ENCODE measurements at regions not wholly inside any gene's neighbourhood (a gene's known extent, or its start where the extent isn't known, plus 50 kb on each side); places are given as distances from the start of the nearest gene placed in this dataset.

- Histone ChIP-seq H3K27me3 (no peaks in the 10 kb centered on the region), H3K4me1 (replicated peaks in 1 of 2) (no peaks in the 10 kb centered on the region), H3K27ac (no peak overlapping the region), H3K4me3 (no peak overlapping the region), H3K36me3 (replicated peaks in 1 of 2) (no peaks in the 10 kb centered on the region), H3K9me3 (replicated peaks in 1 of 3) (no peaks in the 10 kb centered on the region)
- no peak for DNase-seq
- TF ChIP-seq CTCF (IDR thresholded peaks at IDR 0.05) (no peak), POLR2A (IDR thresholded peaks at IDR 0.05) (no peak)
- intact Hi-C loops (cut with DNase I): no loop called here
- 41 to 72% (median 51%) methylated on average over 1 of the region's 1 CpG for WGBS, 4 donors
These were observed 966.6 kb upstream of the SEL1L start for GRCh38 chr14:82500222-82500621.

- Histone ChIP-seq H3K36me3 (replicated peaks in 1 of 2) (no peaks in the 10 kb centered on the region), H3K9me3 (replicated peaks in 1 of 3) (no peaks in the 10 kb centered on the region), H3K4me3 (no peak overlapping the region), H3K4me1 (replicated peaks in 1 of 2) (no peaks in the 10 kb centered on the region), H3K27me3 (no peaks in the 10 kb centered on the region), H3K27ac (no peak overlapping the region)
- WGBS, 4 donors: 60 to 73% (median 68%) methylated on average over 2 of the region's 2 CpGs
- intact Hi-C loops (cut with DNase I): no loop called here
- DNase-seq: no peak
- TF ChIP-seq CTCF (IDR thresholded peaks at IDR 0.05) (no peak), POLR2A (IDR thresholded peaks at IDR 0.05) (no peak)
These were observed 967.9 kb upstream of the SEL1L start for GRCh38 chr14:82501554-82501953.

- Histone ChIP-seq H3K27me3 (no peaks in the 10 kb centered on the region), H3K4me1 (replicated peaks in 1 of 2) (no peaks in the 10 kb centered on the region), H3K9me3 (replicated peaks in 1 of 3) (no peaks in the 10 kb centered on the region), H3K27ac (no peak overlapping the region), H3K4me3 (no peak overlapping the region), H3K36me3 (replicated peaks in 1 of 2) (no peaks in the 10 kb centered on the region)
- no peak for DNase-seq
- intact Hi-C loops (cut with DNase I): no loop called here
- no peak for TF ChIP-seq CTCF (IDR thresholded peaks at IDR 0.05)
- TF ChIP-seq POLR2A (IDR thresholded peaks at IDR 0.05): no peak
- 81 to 90% (median 87%) methylated on average over 4 of the region's 4 CpGs for WGBS, 4 donors
These were observed 968.4 kb upstream of the SEL1L start for GRCh38 chr14:82502043-82502442.

- DNase-seq: no peak
- no peak for TF ChIP-seq POLR2A (IDR thresholded peaks at IDR 0.05)
- no peak for TF ChIP-seq CTCF (IDR thresholded peaks at IDR 0.05)
- Histone ChIP-seq H3K27me3 (no peaks in the 10 kb centered on the region), H3K9me3 (replicated peaks in 1 of 3) (no peaks in the 10 kb centered on the region), H3K4me3 (no peak overlapping the region), H3K27ac (no peak overlapping the region), H3K4me1 (replicated peaks in 1 of 2) (no peaks in the 10 kb centered on the region), H3K36me3 (replicated peaks in 1 of 2) (no peaks in the 10 kb centered on the region)
- intact Hi-C loops (cut with DNase I): no loop called here
These were observed 971.2 kb upstream of the SEL1L start for GRCh38 chr14:82504894-82505293.
